ENCODE measurements at regions not wholly inside any gene's neighbourhood (a gene's known extent, or its start where the extent isn't known, plus 50 kb on each side); places are given as distances from the start of the nearest gene placed in this dataset.
"Not testable (repeated sequence)": the region's sequence is repeated elsewhere in the genome, so short reads cannot be mapped to it uniquely, and the experiment has no call there.

- DNase-seq (ENCODE audit: extremely low read depth in 1 of 2, low read depth in 1 of 2), result no peak
Measured at GRCh38 chr15:95120595-95120994, 889.2 kb downstream of the MCTP2 start.

DNA sequence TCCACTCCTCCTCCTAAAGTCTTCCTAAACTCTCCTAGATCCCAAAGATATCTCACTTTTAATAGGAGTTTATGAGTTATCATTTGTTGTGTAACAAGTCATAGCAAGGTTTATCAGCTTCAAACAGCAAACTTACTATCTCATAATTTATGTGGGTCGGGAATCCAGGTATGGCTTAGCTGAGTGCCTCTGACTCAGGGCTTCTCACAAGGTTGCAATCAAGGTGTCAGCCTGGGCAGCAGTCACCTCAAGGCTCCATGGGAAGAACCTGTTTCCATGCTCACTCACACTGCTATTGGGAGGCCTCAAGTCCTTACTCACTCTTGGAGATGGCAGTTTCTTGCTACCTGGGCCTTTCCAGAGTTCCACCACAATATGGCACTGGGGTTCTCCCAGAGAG lies 889.8 kb downstream of the MCTP2 start:
- DNase-seq (ENCODE audit: extremely low read depth in 1 of 2, low read depth in 1 of 2), result no peak

DNA sequence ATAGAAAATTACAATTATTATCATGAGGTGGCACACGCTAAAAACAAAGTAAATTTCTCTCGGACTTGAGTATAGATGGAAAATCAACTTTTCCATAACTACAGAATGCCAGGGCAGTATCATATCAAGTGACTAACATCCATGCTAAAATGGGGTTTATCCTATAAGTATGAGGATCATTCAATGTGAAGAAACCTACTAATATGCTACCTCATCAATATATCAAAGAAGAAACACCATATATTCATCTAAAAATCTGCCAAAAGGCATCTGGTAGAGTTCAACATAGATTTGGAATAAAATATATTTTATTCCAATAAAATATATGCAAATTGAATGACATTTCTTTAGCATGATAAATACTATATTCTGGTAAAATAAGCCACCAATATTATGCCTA lies 894.4 kb downstream of the MCTP2 start:
- no peak for DNase-seq (ENCODE audit: extremely low read depth in 1 of 2, low read depth in 1 of 2)

- DNase-seq (ENCODE audit: extremely low read depth in 1 of 2, low read depth in 1 of 2), result no peak
Measured at GRCh38 chr15:95127356-95127755, 896.0 kb downstream of the MCTP2 start.

DNA sequence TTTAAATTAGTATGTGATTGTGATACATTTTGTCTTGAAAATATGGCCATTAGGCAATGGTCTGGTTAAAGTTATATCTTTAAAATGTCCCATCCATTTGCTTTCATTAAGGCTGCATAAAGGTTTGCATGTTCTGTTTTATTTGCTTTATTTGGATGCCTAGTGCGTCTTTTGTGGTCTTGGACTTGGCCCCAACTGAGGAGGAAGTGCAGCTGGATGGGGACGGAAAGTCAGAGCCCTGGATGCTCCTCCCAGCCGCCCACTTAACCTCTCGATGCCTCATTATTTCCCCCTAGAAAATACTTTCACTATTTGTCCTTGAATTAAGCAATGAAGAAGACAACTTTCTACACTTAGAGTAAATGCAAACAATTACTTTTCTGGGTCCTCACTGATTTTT lies 898.2 kb downstream of the MCTP2 start:
- no peak for DNase-seq (ENCODE audit: extremely low read depth in 1 of 2, low read depth in 1 of 2)

GRCh38 chr15:95131131-95131556 lies 899.8 kb downstream of the MCTP2 start:
- DNase-seq (ENCODE audit: extremely low read depth in 1 of 2, low read depth in 1 of 2), result no peak

- DNase-seq (ENCODE audit: extremely low read depth in 1 of 2, low read depth in 1 of 2), result no peak
Measured at GRCh38 chr15:95132774-95133173, 901.4 kb downstream of the MCTP2 start.

DNA sequence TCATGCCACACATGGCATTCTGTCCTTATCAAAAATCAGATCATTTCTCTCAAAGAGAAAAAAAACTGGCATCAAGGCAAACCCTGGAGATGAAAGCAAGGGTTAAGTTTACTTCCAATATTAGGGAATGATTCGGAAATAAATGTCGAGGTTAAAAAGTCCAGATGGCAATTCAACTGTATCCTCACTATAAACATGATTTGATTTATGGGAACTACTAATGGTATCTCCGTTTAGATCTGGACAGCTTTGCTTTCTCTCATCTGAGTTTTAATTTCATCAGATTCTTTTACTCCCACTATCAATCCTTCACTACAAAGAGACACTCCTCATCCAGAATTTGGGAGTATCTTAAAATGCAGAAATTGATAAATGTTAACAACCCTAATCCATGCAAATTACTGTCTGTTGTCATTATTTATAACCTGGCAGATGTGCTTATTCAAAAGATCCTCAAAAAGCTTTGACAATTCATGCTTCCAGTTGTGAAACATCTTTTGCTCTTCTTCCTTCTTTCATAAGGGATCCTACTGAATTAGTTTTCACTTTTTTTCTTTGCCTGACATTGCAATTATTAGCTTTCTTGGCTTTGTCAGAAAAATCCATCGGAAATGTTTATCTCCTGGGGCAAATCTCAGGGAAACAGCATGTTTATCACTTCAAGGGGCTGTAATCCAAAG lies 903.2 kb downstream of the MCTP2 start:
- DNase-seq (ENCODE audit: extremely low read depth in 1 of 2, low read depth in 1 of 2), result no peak

- DNase-seq (ENCODE audit: extremely low read depth in 1 of 2, low read depth in 1 of 2), result no peak
Measured at GRCh38 chr15:95138604-95139270, 907.4 kb downstream of the MCTP2 start.

GRCh38 chr15:95141486-95141885 lies 910.1 kb downstream of the MCTP2 start:
- no peak for DNase-seq (ENCODE audit: extremely low read depth in 1 of 2, low read depth in 1 of 2)

DNA sequence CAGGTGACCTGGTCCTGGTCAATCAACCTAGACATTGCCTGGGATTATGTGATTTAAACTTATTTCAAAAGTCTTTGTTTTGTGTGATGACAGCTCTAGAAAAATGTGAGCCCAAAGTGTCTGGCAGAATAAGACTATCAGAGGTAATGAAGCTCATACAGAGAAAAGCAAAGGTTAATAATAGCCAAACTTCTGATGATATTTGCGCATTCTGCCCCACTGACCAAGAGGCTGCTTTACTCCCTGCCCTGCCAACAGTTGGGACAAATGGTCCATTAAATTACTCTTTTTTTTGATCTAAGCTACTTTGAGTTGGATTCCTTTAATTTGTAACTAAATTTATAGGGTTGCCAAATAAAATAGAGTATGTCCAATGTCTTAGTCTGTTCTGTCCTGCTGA lies 911.2 kb downstream of the MCTP2 start:
- no peak for DNase-seq (ENCODE audit: extremely low read depth in 1 of 2, low read depth in 1 of 2)

- no peak for DNase-seq (ENCODE audit: extremely low read depth in 1 of 2, low read depth in 1 of 2)
Measured at GRCh38 chr15:95146481-95146880, 915.1 kb downstream of the MCTP2 start.

DNA sequence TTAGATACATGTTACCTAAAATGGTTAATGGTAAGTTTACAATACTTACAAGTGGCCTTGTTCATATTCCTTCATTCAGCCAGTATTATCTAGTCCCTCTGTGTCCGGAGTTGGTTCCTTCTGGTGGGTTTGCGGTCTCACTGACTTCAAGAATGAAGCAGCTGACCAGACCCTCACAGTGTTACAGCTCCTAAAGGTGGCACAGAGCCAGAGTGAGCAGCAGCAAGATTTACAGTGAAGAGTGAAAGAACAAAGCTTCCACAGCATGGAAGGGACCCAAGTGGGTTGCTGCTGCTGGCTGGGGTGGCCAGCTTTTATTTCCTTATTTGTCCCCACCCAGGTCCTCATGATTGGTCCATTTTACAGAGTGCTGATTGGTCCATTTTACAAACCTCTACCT lies 916.8 kb downstream of the MCTP2 start:
- DNase-seq (ENCODE audit: extremely low read depth in 1 of 2, low read depth in 1 of 2), result no peak

DNA sequence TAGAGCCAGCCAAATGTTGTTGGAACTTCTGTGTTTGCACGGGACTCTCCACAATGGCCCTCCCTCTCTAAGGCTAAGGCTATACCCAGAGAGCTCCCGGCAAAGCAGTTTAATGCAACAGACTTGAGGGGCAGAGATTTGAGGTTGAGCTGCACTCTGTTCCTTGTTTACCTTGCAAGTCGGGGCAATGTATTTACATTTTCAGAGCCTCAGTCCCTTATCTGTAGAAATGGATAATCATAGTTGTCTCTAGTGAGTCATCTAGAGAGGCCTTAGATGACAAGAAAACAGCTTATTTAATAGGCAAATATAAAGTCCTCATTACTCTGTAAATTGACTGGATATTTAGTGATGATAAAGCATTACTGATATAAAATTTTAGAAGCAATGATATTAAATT lies 917.7 kb downstream of the MCTP2 start:
- DNase-seq (ENCODE audit: extremely low read depth in 1 of 2, low read depth in 1 of 2), result no peak

GRCh38 chr15:95149771-95150170 lies 918.4 kb downstream of the MCTP2 start:
- DNase-seq (ENCODE audit: extremely low read depth in 1 of 2, low read depth in 1 of 2), result no peak

DNA sequence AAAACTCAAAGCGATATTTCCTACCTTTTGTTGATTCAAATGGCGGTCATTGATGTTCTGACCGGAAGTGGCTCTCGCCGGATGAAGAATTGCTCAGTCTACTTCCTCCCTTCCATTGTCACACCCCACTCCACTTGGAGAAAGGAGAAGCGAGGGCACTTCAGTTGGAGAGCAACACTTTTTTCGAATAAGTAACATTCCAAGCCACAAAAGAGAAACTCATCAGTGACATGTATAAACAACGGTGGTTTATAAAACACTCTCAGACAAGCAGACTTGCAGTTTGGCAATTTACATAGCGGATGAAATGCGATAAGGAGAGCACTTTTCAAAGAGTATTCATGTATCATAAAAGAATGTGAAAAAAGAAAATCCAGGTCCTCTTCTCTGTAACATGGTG lies 919.1 kb downstream of the MCTP2 start:
- no peak for DNase-seq (ENCODE audit: extremely low read depth in 1 of 2, low read depth in 1 of 2)

- DNase-seq (ENCODE audit: extremely low read depth in 1 of 2, low read depth in 1 of 2), result no peak
Measured at GRCh38 chr15:95152741-95153140, 921.4 kb downstream of the MCTP2 start.

- DNase-seq (ENCODE audit: extremely low read depth in 1 of 2, low read depth in 1 of 2), result not testable (repeated sequence)
Measured at GRCh38 chr15:95153201-95153600, 921.8 kb downstream of the MCTP2 start.

DNA sequence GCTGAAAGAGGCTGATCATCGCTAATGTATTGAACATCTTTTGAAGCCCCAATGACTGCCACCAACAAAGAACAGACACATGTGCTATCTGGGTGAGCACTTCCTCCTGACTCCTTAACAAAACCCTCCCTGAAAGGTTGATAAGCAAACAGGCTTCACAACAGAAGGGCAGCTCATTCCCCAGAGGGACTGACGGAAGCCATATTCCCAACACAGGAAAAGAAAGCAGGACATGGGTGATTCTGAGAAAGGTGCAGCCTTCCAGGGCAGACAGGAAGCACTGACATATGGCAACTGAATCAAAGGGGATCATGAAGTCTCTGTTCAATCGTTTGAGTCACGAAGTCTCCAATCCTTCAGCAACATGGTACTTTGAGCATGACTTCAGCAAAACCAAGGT lies 929.0 kb downstream of the MCTP2 start:
- DNase-seq (ENCODE audit: extremely low read depth in 1 of 2, low read depth in 1 of 2), result no peak

GRCh38 chr15:95162069-95162468 lies 930.7 kb downstream of the MCTP2 start:
- DNase-seq (ENCODE audit: extremely low read depth in 1 of 2, low read depth in 1 of 2), result no peak

GRCh38 chr15:95162531-95162930 lies 931.2 kb downstream of the MCTP2 start:
- DNase-seq (ENCODE audit: extremely low read depth in 1 of 2, low read depth in 1 of 2), result no peak

- no peak for DNase-seq (ENCODE audit: extremely low read depth in 1 of 2, low read depth in 1 of 2)
Measured at GRCh38 chr15:95162967-95163531, 931.7 kb downstream of the MCTP2 start.

Measured in activated CD8-positive, alpha-beta memory T cell treated with anti-CD3 and anti-CD28 coated beads for 1 hour (primary cell).